IPS-NIHi11 (cell line): ENCODE measurements at regions not wholly inside any gene's neighbourhood (a gene's known extent, or its start where the extent isn't known, plus 50 kb on each side); places are given as distances from the start of the nearest gene placed in this dataset.
"Not testable (repeated sequence)": the region's sequence is repeated elsewhere in the genome, so short reads cannot be mapped to it uniquely, and the experiment has no call there.

Experiments
- DNase-seq: peaks from one replicate; pipeline ENCODE4 v3.0.0; 2012; ENCODE audit warnings: mixed read lengths, low spot score

DNA sequence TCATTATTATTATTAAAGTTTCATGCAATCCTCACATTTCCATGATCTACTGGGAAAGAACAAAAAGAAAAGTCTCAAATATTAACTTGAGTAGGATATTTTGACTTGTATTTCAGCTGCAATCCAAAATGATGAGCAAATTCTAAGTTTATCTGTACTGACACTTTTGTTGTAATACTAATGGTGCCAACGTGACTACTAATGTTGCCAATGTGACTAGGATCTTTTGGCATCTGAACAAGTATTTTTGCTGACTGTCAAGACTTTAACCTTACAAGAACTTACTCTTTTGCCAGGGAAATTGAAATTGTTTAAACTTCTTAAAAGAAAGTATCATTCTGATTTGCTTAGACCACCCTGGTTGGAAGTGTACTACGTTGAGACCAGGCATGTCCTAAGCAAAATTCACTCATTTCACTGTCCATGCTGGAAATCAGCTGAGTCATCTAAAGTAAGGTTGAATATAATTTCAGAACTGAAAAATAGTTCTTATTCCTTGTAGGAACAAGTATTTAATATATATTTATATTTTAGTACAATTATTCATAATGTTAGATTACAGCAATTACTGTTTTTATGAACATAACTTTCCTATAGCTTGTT, 78.5 kb upstream of the LYZL1 start:
- no peak for DNase-seq

DNA sequence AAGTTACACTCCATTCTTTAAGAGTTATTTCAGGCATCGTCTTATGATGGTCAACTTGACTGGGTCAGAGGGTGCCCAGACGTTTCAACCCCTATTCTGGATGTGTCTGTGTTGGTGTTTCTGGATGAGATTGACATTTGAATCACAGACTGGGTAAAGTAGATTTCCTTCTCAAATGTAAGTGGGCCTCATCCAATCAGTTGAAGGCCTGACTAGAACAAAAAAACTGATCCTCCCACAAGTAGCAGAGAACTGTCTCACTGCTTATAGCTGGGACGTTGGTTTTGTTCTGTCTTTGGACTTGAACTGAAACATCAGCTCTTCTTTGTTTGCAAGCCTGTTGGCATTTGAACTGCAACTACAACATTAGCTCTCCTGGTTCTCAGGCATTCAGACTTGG, 76.3 kb upstream of the LYZL1 start:
- DNase-seq: no peak

DNA sequence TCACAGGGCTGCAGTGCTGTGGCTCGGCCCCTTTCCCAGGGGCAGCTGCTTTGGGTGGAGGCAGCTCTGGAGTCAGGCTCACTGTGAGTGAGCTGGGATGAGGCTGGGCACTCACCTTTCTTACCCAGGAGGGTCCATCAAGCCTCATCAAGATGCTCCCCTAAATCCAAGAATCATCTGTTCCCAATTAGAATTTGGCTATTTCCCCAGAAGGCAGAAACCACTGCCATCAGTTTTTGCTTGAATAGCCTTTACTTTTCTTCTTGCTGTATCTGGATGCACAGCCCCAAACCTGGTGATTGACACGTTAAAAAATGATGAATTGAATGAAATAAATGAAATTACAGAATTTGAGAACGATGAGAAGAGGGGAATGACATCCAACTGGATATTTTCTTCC, 74.3 kb upstream of the LYZL1 start:
- DNase-seq: no peak

DNA sequence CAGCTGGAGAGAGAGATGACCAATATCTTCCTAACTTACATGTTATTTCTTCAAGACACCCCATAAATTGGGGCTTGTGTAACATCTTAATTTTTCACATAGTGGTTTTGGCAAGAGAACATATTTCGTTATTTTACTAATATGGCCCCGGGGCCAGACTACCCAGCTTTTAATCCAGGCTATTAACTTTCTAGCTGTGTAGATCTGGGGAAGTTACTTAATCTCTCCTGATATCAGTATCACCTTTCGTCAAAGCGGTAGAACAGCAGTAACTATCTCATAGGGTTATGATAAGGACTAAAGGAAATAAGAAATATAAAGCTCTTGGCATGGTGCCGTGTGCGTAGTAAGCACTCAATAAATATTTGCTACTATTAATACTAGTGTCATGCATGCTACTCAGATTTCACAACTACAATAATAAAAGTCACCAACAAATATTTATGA, 71.6 kb upstream of the LYZL1 start:
- DNase-seq: no peak

DNA sequence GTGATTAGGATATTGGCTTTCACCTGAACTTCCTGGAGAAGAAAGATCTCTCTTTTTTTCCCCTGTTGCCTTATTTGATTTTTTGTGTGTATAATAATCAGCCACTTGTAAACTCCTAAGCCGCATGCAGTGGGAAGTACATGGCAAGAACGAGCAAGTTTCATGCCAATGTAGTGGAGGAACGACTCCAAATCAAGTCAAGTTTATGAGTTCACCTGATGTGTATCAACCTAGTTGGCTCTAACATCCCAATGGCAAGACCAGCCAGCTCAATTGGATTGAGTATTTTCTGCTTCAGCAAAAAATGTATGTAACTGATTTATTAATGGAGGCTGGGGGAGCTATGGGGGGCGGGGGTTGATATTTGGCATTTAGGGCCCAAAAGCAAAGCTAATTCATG, 65.5 kb upstream of the LYZL1 start:
- DNase-seq: no peak

DNA sequence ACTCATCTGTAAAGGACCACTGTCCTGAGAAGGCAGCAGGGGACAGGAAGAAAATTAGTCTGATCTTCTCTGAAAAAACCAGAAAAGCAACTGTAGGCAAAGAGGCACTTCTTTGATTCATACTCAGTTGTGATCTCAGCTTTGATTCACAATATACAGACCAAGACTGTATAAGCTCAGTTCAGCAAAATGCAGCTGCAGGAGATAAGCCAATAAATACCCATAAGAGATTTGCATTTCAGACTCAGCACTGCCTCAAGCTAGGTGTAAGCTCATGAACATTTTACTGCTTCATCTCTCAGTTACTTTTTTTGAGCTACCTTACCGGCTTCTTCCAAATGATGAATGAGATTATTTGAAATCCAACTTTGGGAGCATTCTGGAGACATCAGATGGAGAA, 64.2 kb upstream of the LYZL1 start:
- no peak for DNase-seq

DNA sequence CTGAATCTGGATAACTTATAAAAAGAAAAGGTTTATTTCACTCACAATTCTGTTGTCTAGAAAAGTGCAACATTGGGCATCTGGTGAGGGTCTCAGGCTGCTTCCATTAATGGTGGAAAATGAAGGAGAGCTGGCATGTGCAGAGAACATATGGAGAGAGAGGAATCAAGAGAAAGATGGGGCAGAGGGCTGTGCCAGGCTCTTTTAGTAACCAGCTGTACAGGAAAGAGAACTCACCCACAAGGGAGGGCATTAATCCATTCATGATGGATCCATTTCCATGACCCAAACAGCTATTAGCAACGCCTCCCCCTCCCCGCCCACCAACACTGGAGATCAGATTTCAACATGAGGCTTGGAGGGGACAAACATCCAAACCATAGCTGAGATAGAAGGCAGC, 61.7 kb upstream of the LYZL1 start:
- no peak for DNase-seq

DNA sequence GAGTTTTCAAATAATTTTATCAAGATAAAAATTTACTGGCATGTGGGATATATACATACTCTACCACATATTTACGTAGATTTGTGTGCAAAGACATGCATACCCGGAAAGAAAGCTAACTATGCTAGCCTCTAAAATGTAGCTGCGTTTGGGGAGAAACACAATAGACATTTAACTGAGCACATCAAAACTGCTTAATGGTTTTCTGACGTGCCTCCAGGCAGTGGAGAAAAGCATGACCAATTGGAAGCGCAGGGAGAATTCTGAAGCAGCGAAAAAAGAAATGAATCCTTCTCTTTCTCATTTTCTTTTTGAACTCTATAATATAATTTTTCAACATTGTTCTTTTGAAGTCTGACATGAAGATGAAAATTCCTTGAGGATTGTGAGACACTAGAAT, 60.3 kb upstream of the LYZL1 start:
- no peak for DNase-seq

DNA sequence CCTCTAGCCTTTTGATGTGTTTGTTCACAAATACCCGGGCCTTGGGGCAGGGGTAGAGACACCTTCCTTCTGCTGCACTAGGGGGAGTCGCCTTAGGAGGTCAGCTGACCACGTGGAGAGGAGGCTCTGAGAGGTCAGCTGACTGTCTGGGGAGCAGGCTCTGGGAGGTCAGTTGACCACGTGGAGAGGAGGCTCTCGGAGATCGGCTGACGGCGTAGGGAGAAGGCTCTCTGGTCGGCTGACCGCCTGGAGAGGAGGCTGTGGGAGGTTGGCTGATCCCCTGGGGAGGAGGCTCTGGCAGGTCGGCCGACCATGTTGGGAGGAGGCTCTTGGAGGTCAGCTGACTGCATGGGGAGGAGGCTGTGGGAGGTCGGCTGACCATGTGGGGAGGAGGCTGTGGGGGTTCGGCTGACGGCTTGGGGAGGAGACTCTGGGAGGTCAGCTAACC, 59.6 kb upstream of the LYZL1 start:
- DNase-seq: no peak

DNA sequence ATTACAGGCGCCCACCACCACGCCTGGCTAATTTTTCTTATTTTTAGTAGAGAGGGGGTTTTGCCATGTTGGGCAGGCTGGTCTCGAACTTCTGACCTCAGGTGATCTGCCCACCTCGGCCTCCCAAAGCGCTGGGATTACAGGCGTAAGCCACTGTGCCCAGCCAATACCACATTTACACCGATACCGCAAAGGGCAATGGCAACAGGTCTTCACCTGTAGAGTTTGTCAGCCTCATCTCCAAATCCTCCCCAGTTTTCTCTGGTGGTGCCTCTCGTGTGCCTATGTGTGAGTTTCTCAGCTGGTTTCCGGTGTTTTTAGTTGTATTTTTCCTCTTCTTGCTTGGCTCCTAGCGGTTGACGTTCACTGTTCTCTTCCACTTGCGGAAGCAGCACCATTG, 52.0 kb upstream of the LYZL1 start:
- DNase-seq: not testable (repeated sequence)

DNA sequence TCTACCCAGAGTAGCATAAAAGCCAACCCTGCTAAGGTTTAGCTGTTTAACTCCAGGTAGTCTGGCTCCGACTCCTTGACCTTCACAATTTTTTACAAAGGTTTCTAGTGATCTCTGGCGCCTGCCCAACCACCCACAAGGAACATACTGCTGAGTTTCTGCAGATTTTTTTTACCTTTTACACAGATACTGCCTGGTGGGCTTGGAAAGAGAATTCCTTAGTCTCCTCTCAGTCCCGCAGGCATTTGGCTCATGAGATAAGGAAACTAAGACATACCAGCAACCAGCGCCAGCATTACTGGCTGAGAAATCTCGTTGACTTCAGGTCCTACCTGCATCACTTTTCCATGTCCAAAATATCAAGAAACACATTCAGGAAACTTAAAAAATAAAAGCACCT, 51.1 kb upstream of the LYZL1 start:
- DNase-seq: no peak

DNA sequence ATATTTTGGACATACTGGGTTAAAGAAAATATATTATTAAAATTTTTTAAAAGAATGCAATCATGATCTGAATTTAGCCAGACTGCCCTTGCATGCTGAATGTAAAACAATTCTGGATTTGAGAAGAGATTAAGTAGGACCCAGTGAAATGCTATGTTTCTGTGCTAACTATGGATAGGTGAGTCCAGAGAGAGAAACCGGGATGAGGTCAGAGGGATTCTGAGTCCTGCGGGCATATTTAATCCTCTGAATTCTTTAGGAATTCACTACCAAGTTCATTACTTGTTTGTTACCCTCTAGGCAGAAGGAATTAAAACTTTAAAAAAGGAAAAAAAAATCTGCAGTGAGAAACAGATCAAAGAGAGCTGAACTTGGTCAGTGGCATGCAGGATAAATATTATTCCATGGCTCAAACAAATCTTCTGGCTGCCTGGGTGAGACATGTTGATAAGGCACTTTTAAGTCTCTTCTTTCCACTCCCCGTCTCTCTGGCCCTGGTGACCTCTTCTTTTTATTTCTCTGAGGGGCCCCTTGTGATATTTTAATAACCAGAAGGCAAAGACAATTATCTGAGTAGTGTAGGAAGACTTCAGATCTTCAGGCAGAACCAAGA, 50.2 kb upstream of the LYZL1 start:
- DNase-seq: no peak
